ENCODE measurements at regions not wholly inside any gene's neighbourhood (a gene's known extent, or its start where the extent isn't known, plus 50 kb on each side); places are given as distances from the start of the nearest gene placed in this dataset.

DNA sequence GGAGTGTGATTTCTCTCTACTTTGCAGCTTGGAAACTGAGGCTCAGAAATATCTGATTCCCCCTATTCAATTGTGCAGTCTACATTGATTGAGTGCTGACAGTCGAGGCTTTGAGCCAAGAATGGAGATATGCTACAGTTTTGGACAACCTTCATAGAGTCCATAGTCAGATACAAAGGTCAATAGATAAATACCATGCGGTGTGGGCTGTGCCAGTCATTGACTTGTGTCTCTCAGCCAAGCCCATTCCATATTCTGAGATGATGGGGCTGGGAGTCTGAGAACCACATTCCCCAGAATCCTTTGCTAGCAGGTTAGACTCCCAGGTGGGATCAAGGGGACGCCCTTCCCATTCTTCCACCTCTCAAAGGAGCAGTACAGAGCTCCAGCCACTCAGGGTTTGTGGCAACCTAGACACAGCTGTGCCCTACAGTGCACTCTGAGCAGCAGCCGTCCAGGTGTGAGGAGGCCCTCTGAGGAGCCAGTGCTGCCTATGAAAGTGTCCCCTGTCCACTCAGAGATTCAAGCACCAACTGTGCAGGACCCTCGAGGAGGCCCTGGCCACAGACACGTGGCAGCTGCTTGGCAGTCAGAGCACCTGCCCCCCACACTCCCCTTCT, 348.3 kb downstream of the CYRIA start:
- TF ChIP-seq, protein P1, sequence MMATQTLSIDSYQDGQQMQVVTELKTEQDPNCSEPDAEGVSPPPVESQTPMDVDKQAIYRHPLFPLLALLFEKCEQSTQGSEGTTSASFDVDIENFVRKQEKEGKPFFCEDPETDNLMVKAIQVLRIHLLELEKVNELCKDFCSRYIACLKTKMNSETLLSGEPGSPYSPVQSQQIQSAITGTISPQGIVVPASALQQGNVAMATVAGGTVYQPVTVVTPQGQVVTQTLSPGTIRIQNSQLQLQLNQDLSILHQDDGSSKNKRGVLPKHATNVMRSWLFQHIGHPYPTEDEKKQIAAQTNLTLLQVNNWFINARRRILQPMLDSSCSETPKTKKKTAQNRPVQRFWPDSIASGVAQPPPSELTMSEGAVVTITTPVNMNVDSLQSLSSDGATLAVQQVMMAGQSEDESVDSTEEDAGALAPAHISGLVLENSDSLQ (IDR thresholded peaks at IDR 0.05): no peak
- no peak for TF ChIP-seq ELF4 (IDR thresholded peaks at IDR 0.05)
- no peak for TF ChIP-seq FOXK2 (IDR thresholded peaks at IDR 0.05)
- no peak for TF ChIP-seq ZNF384 (IDR thresholded peaks at IDR 0.05)
- no peak for TF ChIP-seq LEF1 (IDR thresholded peaks at IDR 0.05; ENCODE audit: borderline replicate concordance)
- no peak for TF ChIP-seq TARDBP (IDR thresholded peaks at IDR 0.05)
- no peak for TF ChIP-seq ARNT (IDR thresholded peaks at IDR 0.05)
- no peak for TF ChIP-seq FOXM1 (IDR thresholded peaks at IDR 0.05; ENCODE audit: borderline replicate concordance)
- no peak for TF ChIP-seq SUZ12 (IDR thresholded peaks at IDR 0.05)
- TF ChIP-seq CTBP1 (IDR thresholded peaks at IDR 0.05; ENCODE audit: borderline replicate concordance): no peak
- TF ChIP-seq FOXA1 (IDR thresholded peaks at IDR 0.05): no peak
- no peak for TF ChIP-seq SP1 (IDR thresholded peaks at IDR 0.05)
- no peak for TF ChIP-seq L3MBTL2 (conservative IDR thresholded peaks at IDR 0.05)
- TF ChIP-seq HDGF (IDR thresholded peaks at IDR 0.05; ENCODE audit: borderline replicate concordance): no peak
- no peak for TF ChIP-seq NFRKB (IDR thresholded peaks at IDR 0.05)
- TF ChIP-seq BHLHE40 (IDR thresholded peaks at IDR 0.05; ENCODE audit: borderline replicate concordance): no peak
- ChIA-PET CTCF (no interaction called here), POLR2A (no interaction called here)
- DNase-seq (ENCODE audit: extremely low spot score): no peak

DNA sequence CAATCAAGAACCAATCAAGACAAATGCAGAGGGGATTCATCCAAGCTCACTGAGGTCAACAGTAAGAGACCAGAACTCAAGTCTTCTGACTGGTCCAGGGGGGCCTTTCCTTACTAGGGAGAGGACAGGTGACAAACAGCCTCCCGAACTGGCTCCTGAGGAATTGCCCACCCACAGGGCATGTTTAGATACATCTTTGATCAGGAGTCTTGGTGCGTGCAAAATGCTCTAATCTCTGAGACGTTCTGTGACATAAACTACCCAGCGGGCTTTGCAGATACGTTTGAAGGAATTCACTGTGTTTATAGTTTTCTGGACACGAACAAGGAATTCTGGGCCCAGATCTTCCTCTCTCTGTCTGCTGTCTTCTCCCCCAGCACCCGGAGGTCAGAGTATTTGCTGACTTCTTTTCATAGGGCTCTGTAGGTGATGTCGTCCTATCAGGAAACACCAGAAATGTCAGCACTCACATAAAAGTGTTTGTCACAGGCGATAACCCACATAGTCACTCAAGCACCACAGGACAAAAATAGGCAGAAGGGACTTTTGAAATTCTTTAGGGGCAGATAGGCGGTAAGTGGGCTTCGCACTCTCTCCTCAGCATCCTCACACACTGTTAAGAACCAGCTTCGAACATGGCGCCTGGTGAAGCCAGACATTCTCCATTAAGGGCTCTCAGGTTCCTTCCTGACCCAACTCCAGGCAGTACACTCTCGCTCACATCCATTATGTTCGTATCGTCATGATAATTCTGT, 349.0 kb downstream of the CYRIA start:
- ChIA-PET POLR2A (no interaction called here), CTCF (no interaction called here)
- TF ChIP-seq LEF1 (IDR thresholded peaks at IDR 0.05; ENCODE audit: borderline replicate concordance): no peak
- TF ChIP-seq FOXM1 (IDR thresholded peaks at IDR 0.05; ENCODE audit: borderline replicate concordance): no peak
- TF ChIP-seq FOXK2 (IDR thresholded peaks at IDR 0.05): no peak
- no peak for TF ChIP-seq ELF4 (IDR thresholded peaks at IDR 0.05)
- TF ChIP-seq L3MBTL2 (conservative IDR thresholded peaks at IDR 0.05): no peak
- no peak for TF ChIP-seq TARDBP (IDR thresholded peaks at IDR 0.05)
- TF ChIP-seq FOXA1 (IDR thresholded peaks at IDR 0.05): no peak
- no peak for DNase-seq (ENCODE audit: extremely low spot score)

DNA sequence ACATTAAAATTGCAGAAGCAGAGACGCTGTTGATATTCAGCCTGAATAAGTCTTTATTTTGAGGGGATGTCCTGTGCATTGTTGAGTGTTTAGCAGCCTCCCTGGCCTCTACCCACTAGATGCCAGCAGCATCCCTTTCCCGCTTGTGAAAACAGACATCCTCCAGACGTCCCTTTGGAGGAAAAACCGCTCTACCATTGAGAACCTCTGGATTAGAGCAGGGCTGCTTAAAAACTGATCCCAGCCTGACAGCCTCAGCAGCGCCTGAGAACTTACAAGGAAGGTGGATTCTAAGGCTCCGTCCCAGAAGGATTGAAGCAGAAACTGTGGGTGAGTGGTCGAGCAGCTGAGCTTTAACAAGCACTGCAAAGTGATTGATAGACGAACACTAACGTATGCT, 349.7 kb downstream of the CYRIA start:
- POLR2A ChIA-PET: no interaction called here
- CTCF ChIA-PET: no interaction called here
- no peak for DNase-seq (ENCODE audit: extremely low spot score)
- TF ChIP-seq NFRKB (IDR thresholded peaks at IDR 0.05) (no peak), BHLHE40 (IDR thresholded peaks at IDR 0.05; ENCODE audit: borderline replicate concordance) (no peak), ARNT (IDR thresholded peaks at IDR 0.05) (no peak), SP1 (IDR thresholded peaks at IDR 0.05) (no peak), LEF1 (IDR thresholded peaks at IDR 0.05; ENCODE audit: borderline replicate concordance) (no peak), ELF4 (IDR thresholded peaks at IDR 0.05) (no peak), ZNF384 (IDR thresholded peaks at IDR 0.05) (no peak), L3MBTL2 (conservative IDR thresholded peaks at IDR 0.05) (no peak), HDGF (IDR thresholded peaks at IDR 0.05; ENCODE audit: borderline replicate concordance) (no peak), CTBP1 (IDR thresholded peaks at IDR 0.05; ENCODE audit: borderline replicate concordance) (no peak), FOXK2 (IDR thresholded peaks at IDR 0.05) (no peak), FOXA1 (IDR thresholded peaks at IDR 0.05) (no peak), SUZ12 (IDR thresholded peaks at IDR 0.05) (no peak), FOXM1 (IDR thresholded peaks at IDR 0.05; ENCODE audit: borderline replicate concordance) (no peak), TARDBP (IDR thresholded peaks at IDR 0.05) (no peak)
- TF ChIP-seq, protein P1 (IDR thresholded peaks at IDR 0.05): no peak

DNA sequence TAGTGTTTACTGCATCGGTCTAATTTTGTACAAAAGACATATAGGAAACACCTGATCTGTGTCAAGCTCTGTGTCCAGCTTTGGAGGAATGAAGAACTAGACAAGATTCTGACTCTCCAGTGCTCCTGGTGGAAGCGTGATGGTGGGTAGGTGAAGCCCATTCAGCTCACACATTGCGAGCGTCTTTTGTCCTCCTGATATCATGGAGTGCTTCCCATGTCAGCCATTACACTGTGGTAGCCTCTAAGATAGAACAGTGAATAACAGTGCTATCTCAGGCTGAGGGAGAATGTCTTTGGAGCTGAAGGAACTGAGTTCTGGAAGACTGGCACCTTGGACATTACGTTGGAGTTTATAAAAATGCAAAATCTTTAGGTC, 350.2 kb downstream of the CYRIA start:
- POLR2A ChIA-PET: no interaction called here
- CTCF ChIA-PET: no interaction called here
- no peak for TF ChIP-seq SP1 (IDR thresholded peaks at IDR 0.05)
- no peak for TF ChIP-seq ARNT (IDR thresholded peaks at IDR 0.05)
- no peak for TF ChIP-seq CTBP1 (IDR thresholded peaks at IDR 0.05; ENCODE audit: borderline replicate concordance)
- no peak for TF ChIP-seq NFRKB (IDR thresholded peaks at IDR 0.05)
- no peak for TF ChIP-seq FOXK2 (IDR thresholded peaks at IDR 0.05)
- TF ChIP-seq FOXM1 (IDR thresholded peaks at IDR 0.05; ENCODE audit: borderline replicate concordance): no peak
- no peak for TF ChIP-seq BHLHE40 (IDR thresholded peaks at IDR 0.05; ENCODE audit: borderline replicate concordance)
- no peak for TF ChIP-seq LEF1 (IDR thresholded peaks at IDR 0.05; ENCODE audit: borderline replicate concordance)
- no peak for TF ChIP-seq L3MBTL2 (conservative IDR thresholded peaks at IDR 0.05)
- TF ChIP-seq SUZ12 (IDR thresholded peaks at IDR 0.05): no peak
- TF ChIP-seq HDGF (IDR thresholded peaks at IDR 0.05; ENCODE audit: borderline replicate concordance): no peak
- TF ChIP-seq ELF4 (IDR thresholded peaks at IDR 0.05): no peak
- no peak for TF ChIP-seq FOXA1 (IDR thresholded peaks at IDR 0.05)

DNA sequence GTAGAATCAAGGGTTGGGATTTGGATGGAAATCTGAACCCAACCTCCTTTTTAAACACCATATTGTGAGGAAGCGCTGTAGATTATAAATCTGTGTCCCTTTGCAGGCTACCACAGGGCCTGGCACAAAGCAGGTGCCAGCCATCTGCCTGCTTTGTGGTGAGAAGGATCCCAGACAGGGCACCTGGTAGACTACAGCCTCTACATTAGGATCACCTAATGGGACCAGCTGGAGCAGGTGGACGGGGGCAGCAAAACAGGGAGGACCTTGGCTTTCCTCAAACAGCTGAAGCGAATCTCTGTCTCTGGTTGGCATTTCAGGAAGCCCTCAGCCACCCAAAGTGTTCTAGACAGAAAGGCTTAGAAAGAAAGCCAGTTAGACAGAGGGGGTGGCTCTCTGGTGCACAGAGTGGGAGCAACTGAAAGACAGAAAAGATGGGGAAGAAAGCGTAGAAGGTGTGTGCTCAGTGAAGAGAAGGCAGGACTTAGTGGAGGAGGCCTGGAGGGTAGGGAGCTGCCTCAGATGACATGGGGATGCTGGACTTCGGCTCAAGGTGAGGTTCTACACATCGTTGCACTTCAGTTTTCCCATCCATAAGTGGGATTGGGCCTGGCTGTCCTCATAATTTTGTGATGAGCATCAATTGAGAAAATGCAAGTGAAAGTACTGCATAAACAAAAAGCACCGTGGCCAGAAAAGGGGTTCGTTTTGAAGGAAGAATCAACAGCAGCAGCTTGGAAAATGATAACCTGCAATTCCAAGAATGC, 350.8 kb downstream of the CYRIA start:
- ChIA-PET CTCF (no interaction called here), POLR2A (no interaction called here)
- no peak for TF ChIP-seq BHLHE40 (IDR thresholded peaks at IDR 0.05; ENCODE audit: borderline replicate concordance)
- TF ChIP-seq FOXM1 (IDR thresholded peaks at IDR 0.05; ENCODE audit: borderline replicate concordance): no peak
- TF ChIP-seq LEF1 (IDR thresholded peaks at IDR 0.05; ENCODE audit: borderline replicate concordance): no peak
- no peak for DNase-seq (ENCODE audit: extremely low spot score)

More for the DNA sequence above, 350.2 kb downstream of the CYRIA start:
- no peak for DNase-seq (ENCODE audit: extremely low spot score)

DNA sequence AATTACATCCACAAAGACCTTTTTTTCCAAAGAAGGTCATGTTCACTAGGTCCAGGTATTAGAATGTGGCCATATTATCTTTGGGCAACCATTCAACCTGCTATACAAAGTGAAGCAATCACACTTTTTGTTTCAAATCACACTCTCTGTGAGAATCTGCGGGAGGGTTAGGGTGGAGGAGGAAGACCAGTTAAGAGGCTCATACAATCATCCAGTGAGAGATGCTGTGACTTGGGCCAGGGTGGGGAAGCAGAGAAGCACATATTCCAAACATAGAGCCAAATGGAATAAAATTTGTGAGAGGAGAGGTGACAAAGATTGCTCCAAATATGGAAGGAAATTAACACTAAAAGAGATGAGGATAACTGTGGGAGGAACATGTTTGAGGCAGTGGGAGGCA, 351.6 kb downstream of the CYRIA start:
- ChIA-PET CTCF (no interaction called here), POLR2A (no interaction called here)
- no peak for TF ChIP-seq ARNT (IDR thresholded peaks at IDR 0.05)
- no peak for TF ChIP-seq BHLHE40 (IDR thresholded peaks at IDR 0.05; ENCODE audit: borderline replicate concordance)
- no peak for TF ChIP-seq CTBP1 (IDR thresholded peaks at IDR 0.05; ENCODE audit: borderline replicate concordance)
- TF ChIP-seq, protein P1 (IDR thresholded peaks at IDR 0.05): no peak
- no peak for TF ChIP-seq LEF1 (IDR thresholded peaks at IDR 0.05; ENCODE audit: borderline replicate concordance)
- TF ChIP-seq ZNF384 (IDR thresholded peaks at IDR 0.05): no peak
- no peak for TF ChIP-seq L3MBTL2 (conservative IDR thresholded peaks at IDR 0.05)
- TF ChIP-seq NFRKB (IDR thresholded peaks at IDR 0.05): no peak
- no peak for TF ChIP-seq SP1 (IDR thresholded peaks at IDR 0.05)
- no peak for TF ChIP-seq HDGF (IDR thresholded peaks at IDR 0.05; ENCODE audit: borderline replicate concordance)
- TF ChIP-seq FOXK2 (IDR thresholded peaks at IDR 0.05): no peak
- no peak for TF ChIP-seq FOXA1 (IDR thresholded peaks at IDR 0.05)
- DNase-seq (ENCODE audit: extremely low spot score): no peak
